ENCODE measurements at regions not wholly inside any gene's neighbourhood (a gene's known extent, or its start where the extent isn't known, plus 50 kb on each side); places are given as distances from the start of the nearest gene placed in this dataset.
"Not testable (repeated sequence)": the region's sequence is repeated elsewhere in the genome, so short reads cannot be mapped to it uniquely, and the experiment has no call there.

DNA sequence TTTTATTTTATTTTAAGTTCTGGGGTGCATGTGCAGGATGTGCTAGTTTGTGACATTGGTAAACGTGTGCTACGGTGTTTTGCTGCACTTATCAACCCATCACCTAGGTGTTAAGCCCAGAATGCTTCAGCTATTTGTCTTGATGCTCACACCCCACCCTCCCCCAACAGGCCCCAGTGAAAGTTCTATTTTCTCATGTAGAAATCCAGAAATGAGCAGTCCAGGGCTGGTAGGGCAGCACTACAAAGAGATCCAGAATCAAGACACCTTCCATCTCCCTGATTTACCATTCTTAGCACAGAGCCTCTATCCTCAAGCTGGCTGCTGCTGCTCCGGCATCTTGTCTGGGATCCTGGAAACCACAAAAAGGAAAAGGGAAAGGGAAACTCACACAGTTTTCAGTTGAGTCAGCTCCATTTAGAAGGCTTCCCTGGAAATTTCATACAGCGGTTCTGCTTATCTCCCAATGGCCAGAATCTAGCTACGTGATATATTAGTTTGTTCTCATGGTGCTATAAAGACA lies 85.4 kb upstream of the SMARCA2 start:
- H3K4me1 ChIP-seq (ENCODE audit: control insufficient read depth in 1 of 2, insufficient read depth in 2 of 2, low read depth in 1 of 2, low read length in 1 of 2) = no peaks in the 10 kb centered on the region
- ChIA-PET CTCF (no interaction called here), POLR2A (no interaction called here)
- H3F3A ChIP-seq (replicated peaks; ENCODE audit: insufficient read depth) = no peaks in the 10 kb centered on the region
- TF ChIP-seq TCF12 (IDR thresholded peaks at IDR 0.05) = no peak
- TF ChIP-seq SIN3A (IDR thresholded peaks at IDR 0.05; ENCODE audit: borderline replicate concordance, low read depth, low read length) = no peak
- TF ChIP-seq, protein P1, sequence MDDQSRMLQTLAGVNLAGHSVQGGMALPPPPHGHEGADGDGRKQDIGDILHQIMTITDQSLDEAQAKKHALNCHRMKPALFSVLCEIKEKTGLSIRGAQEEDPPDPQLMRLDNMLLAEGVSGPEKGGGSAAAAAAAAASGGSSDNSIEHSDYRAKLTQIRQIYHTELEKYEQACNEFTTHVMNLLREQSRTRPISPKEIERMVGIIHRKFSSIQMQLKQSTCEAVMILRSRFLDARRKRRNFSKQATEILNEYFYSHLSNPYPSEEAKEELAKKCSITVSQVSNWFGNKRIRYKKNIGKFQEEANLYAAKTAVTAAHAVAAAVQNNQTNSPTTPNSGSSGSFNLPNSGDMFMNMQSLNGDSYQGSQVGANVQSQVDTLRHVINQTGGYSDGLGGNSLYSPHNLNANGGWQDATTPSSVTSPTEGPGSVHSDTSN (IDR thresholded peaks at IDR 0.05) = no peak
- TF ChIP-seq RAD21 (IDR thresholded peaks at IDR 0.05; ENCODE audit: low read length) = no peak
- no peak for TF ChIP-seq TEAD4 (IDR thresholded peaks at IDR 0.05; ENCODE audit: borderline replicate concordance, insufficient read depth)
- TF ChIP-seq USF1 (IDR thresholded peaks at IDR 0.05; ENCODE audit: borderline replicate concordance, low read depth) = no peak
- no peak overlapping the region for H3K27ac ChIP-seq (ENCODE audit: low read depth in 2 of 2, low read length in 1 of 2)
- H3K4me3 ChIP-seq (ENCODE audit: low read depth in 2 of 2, low read length in 1 of 2) = no peak overlapping the region
- WGBS (ENCODE audit: low lambda C conversion rate) = 53% methylated on average over 5 of the region's 5 CpGs
- no peaks in the 10 kb centered on the region for H3K36me3 ChIP-seq (replicated peaks in 1 of 2; ENCODE audit: control insufficient read depth in 1 of 2, insufficient read depth in 2 of 2, low read length in 1 of 2)
- H3K9ac ChIP-seq = no peak overlapping the region
- no peak overlapping the region for H3K4me2 ChIP-seq
- H3K27me3 ChIP-seq (ENCODE audit: insufficient read depth) = no peaks in the 10 kb centered on the region
- H3K79me2 ChIP-seq (ENCODE audit: insufficient read depth) = no peaks in the 10 kb centered on the region
- no peaks in the 10 kb centered on the region for H3K9me3 ChIP-seq
- DNase-seq = no peak
- H4K20me1 ChIP-seq (ENCODE audit: insufficient read depth) = no peaks in the 10 kb centered on the region
- H3K9me2 ChIP-seq = no peaks in the 10 kb centered on the region
- no peak overlapping the region for H2AFZ ChIP-seq (ENCODE audit: low read depth)

DNA sequence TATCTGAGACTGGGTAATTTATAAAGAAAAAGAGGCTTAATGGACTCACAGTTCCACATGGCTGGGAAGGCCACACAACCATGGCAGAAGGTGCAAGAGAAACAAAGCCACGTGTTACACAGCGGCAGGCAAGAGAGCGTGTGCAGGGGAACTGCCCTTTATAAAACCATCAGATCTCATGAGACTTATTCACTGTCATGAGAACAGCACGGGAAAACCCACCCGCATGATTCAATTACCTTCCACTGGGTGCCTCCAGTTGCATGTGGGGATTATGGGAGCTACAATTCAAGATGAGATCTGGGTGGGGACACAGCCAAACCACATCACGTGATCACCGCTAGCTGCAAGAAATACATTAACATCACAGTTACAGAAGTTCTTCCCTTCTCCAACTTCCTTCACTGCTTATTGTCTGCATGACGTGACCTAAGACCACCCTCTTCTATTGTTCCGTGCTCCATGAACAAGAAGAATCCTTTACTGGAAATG lies 84.9 kb upstream of the SMARCA2 start:
- H3K9me3 ChIP-seq; H4K20me1 ChIP-seq (ENCODE audit: insufficient read depth); POLR2A ChIA-PET; CTCF ChIA-PET; H3K9ac ChIP-seq; DNase-seq; H3K4me1 ChIP-seq (ENCODE audit: control insufficient read depth in 1 of 2, insufficient read depth in 2 of 2, low read depth in 1 of 2, low read length in 1 of 2); H3K79me2 ChIP-seq (ENCODE audit: insufficient read depth); H3K9me2 ChIP-seq; H3K27ac ChIP-seq (ENCODE audit: low read depth in 2 of 2, low read length in 1 of 2); H3K4me2 ChIP-seq; H3F3A ChIP-seq (replicated peaks; ENCODE audit: insufficient read depth); H3K36me3 ChIP-seq (replicated peaks in 1 of 2; ENCODE audit: control insufficient read depth in 1 of 2, insufficient read depth in 2 of 2, low read length in 1 of 2); H3K27me3 ChIP-seq (ENCODE audit: insufficient read depth); H3K4me3 ChIP-seq (ENCODE audit: low read depth in 2 of 2, low read length in 1 of 2); H2AFZ ChIP-seq (ENCODE audit: low read depth): not testable (repeated sequence)
- WGBS (ENCODE audit: low lambda C conversion rate) = 54% methylated on average over 9 of the region's 9 CpGs

DNA sequence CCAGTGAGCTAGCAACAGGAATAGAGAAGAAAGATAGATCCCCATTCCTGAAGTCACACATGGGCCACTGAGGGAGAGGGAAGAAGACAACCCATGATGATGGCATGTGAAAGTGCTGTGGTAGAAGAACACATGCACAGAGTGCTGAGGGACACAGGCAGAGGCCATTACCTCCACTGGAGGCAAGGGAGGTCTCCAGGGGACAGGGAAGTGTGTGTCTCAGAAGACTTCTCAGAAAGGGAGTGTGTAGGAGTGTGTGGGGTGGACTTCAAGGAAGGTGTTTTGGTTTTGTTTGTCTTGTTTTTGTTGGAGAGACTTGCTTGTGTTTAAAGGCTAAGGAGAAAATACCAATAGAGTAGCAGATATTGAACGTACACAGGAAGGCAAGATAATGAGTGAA lies 77.0 kb upstream of the SMARCA2 start:
- no peaks in the 10 kb centered on the region for H3K9me2 ChIP-seq
- no peak overlapping the region for H3K4me3 ChIP-seq (ENCODE audit: low read depth in 2 of 2, low read length in 1 of 2)
- H2AFZ ChIP-seq (ENCODE audit: low read depth) = no peak overlapping the region
- 8% methylated on average over 1 of the region's 1 CpG for WGBS (ENCODE audit: low lambda C conversion rate)
- DNase-seq = no peak
- H3K4me1 ChIP-seq (ENCODE audit: control insufficient read depth in 1 of 2, insufficient read depth in 2 of 2, low read depth in 1 of 2, low read length in 1 of 2) = no peaks in the 10 kb centered on the region
- H3K9me3 ChIP-seq = no peaks in the 10 kb centered on the region
- no peaks in the 10 kb centered on the region for H3F3A ChIP-seq (replicated peaks; ENCODE audit: insufficient read depth)
- TF ChIP-seq, protein P1 (IDR thresholded peaks at IDR 0.05) = no peak
- TF ChIP-seq POLR2AphosphoS5 (IDR thresholded peaks at IDR 0.05; ENCODE audit: low read depth, low read length) (no peak), RFX5 (IDR thresholded peaks at IDR 0.05; ENCODE audit: low read length) (no peak), EP300 (IDR thresholded peaks at IDR 0.05; ENCODE audit: borderline replicate concordance in 1 of 2, low read depth in 1 of 2, low read length in 1 of 2) (no peak), NFIC (IDR thresholded peaks at IDR 0.05; ENCODE audit: borderline replicate concordance) (no peak), TCF12 (IDR thresholded peaks at IDR 0.05) (no peak), RXRA (IDR thresholded peaks at IDR 0.05; ENCODE audit: borderline replicate concordance, low read depth) (no peak), SIN3A (IDR thresholded peaks at IDR 0.05; ENCODE audit: borderline replicate concordance, low read depth, low read length) (no peak), EZH2phosphoT487 (IDR thresholded peaks at IDR 0.05; ENCODE audit: borderline replicate concordance, low read depth) (no peak), ELF1 (IDR thresholded peaks at IDR 0.05) (no peak), CHD2 (IDR thresholded peaks at IDR 0.05; ENCODE audit: low read length, partially characterized antibody) (no peak), YY1 (IDR thresholded peaks at IDR 0.05; ENCODE audit: low read depth) (no peak), TAF1 (IDR thresholded peaks at IDR 0.05; ENCODE audit: borderline replicate concordance, low read depth, low read length) (no peak), FOSL2 (IDR thresholded peaks at IDR 0.05; ENCODE audit: borderline replicate concordance, low read depth) (no peak), MEF2A (IDR thresholded peaks at IDR 0.05; ENCODE audit: borderline replicate concordance, low read depth) (no peak), RAD21 (IDR thresholded peaks at IDR 0.05; ENCODE audit: low read length) (no peak), SMC3 (IDR thresholded peaks at IDR 0.05; ENCODE audit: low read depth, low read length) (no peak)
- TF ChIP-seq, protein P2, sequence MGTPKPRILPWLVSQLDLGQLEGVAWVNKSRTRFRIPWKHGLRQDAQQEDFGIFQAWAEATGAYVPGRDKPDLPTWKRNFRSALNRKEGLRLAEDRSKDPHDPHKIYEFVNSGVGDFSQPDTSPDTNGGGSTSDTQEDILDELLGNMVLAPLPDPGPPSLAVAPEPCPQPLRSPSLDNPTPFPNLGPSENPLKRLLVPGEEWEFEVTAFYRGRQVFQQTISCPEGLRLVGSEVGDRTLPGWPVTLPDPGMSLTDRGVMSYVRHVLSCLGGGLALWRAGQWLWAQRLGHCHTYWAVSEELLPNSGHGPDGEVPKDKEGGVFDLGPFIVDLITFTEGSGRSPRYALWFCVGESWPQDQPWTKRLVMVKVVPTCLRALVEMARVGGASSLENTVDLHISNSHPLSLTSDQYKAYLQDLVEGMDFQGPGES (IDR thresholded peaks at IDR 0.05; ENCODE audit: low read depth, low read length) = no peak
- no peak overlapping the region for H3K27ac ChIP-seq (ENCODE audit: low read depth in 2 of 2, low read length in 1 of 2)
- H3K9ac ChIP-seq = no peak overlapping the region
- no peaks in the 10 kb centered on the region for H3K27me3 ChIP-seq (ENCODE audit: insufficient read depth)
- no peaks in the 10 kb centered on the region for H3K79me2 ChIP-seq (ENCODE audit: insufficient read depth)
- no peaks in the 10 kb centered on the region for H3K36me3 ChIP-seq (replicated peaks in 1 of 2; ENCODE audit: control insufficient read depth in 1 of 2, insufficient read depth in 2 of 2, low read length in 1 of 2)
- POLR2A ChIA-PET = no interaction called here
- no peak overlapping the region for H3K4me2 ChIP-seq
- CTCF ChIA-PET = interaction anchor here (1.1 kb wide), 1 partner anchor 1794 kb away, joined by 4 read pairs; no protein-coding TSS in a partner anchor
- H4K20me1 ChIP-seq (ENCODE audit: insufficient read depth) = no peaks in the 10 kb centered on the region
